OCI-LY1 (cell line): ENCODE measurements at regions not wholly inside any gene's neighbourhood (a gene's known extent, or its start where the extent isn't known, plus 50 kb on each side); places are given as distances from the start of the nearest gene placed in this dataset.

Experiments used
- EZH2 ChIP-seq: fragments of 200-600 bp; sonication (generic), shearing (Covaris generic); IDR thresholded peaks from 2 replicates; pipeline ENCODE4 v1.8.0; 2017; ENCODE audit warnings: borderline replicate concordance, mixed run types, mild to moderate bottlenecking, antibody characterized with exemption, low read length, moderate library complexity, mixed read lengths
- TF ChIP-seq, protein P1 (sequence below): fragments of 200-600 bp; sonication (generic), shearing (Covaris generic); IDR thresholded peaks from 2 replicates; pipeline ENCODE4 v1.5.1; 2017; ENCODE audit warnings: mild to moderate bottlenecking, antibody characterized with exemption, low read length, moderate library complexity, mixed read lengths

DNA sequence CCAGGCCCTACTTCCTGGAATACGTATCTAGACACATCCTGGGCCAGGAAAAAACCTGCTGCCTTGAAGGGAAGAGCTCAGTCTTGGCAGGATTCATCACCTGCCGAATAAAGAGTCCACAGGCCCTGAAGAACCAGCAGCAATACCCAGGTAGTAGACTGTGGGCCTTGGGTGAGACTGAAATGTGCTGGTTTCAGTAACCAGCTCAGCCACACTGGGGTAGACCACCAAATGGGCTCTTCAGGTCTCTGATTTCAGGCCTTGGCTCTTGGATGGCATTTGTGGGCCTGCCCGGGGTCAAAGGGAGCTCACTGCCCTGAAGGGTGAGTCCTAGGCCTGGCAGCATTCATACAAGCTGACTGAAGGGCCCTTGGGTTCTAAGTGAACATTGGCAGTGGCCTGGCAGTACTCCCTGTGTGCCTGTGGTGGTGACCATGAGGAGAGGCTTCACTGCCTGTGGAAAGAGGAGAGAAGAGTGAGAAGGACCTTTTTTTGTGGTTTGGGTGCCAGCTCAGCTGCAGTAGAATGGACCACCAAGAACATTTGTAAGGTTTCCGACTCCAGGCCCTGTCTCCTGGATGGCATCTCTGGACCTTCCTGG lies 175.1 kb downstream of the ANKRD30B start:
- TF ChIP-seq, protein P1, sequence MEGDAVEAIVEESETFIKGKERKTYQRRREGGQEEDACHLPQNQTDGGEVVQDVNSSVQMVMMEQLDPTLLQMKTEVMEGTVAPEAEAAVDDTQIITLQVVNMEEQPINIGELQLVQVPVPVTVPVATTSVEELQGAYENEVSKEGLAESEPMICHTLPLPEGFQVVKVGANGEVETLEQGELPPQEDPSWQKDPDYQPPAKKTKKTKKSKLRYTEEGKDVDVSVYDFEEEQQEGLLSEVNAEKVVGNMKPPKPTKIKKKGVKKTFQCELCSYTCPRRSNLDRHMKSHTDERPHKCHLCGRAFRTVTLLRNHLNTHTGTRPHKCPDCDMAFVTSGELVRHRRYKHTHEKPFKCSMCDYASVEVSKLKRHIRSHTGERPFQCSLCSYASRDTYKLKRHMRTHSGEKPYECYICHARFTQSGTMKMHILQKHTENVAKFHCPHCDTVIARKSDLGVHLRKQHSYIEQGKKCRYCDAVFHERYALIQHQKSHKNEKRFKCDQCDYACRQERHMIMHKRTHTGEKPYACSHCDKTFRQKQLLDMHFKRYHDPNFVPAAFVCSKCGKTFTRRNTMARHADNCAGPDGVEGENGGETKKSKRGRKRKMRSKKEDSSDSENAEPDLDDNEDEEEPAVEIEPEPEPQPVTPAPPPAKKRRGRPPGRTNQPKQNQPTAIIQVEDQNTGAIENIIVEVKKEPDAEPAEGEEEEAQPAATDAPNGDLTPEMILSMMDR = no peak
- TF ChIP-seq EZH2 = no peak
